ENCODE measurements at regions not wholly inside any gene's neighbourhood (a gene's known extent, or its start where the extent isn't known, plus 50 kb on each side); places are given as distances from the start of the nearest gene placed in this dataset.

DNA sequence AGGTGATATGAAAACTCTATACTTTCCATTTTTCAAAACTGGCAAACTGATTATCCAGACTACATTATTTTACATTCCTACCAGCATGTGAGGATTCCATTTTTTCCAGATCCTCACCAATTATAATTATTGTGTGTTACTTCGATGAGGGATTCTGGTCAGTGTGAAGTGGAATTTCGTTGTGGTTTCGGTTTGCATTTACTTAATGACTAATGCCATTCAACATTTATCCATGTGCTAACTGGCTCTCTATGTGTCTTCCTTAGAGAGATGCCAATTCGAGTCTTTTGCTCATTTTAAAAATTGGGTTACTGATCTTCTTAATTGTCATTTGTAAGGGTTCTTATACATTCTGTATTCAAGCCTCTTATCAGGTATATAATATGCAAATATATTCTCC lies 1551.3 kb upstream of the MIR17HG start:
- H3K4me3 ChIP-seq (ENCODE audit: insufficient read depth, low read depth, low read length) = no peak overlapping the region
- WGBS, 2 experiments (ENCODE audit: extremely low coverage in 2 of 2, insufficient read length in 1 of 2) = no CpG with 5 or more reads among the region's 4 CpGs
- H3K9me3 ChIP-seq (ENCODE audit: control insufficient read depth, insufficient read depth, low read length) = no peaks in the 10 kb centered on the region
- H3K27ac ChIP-seq (ENCODE audit: insufficient read depth, low read length) = no peak overlapping the region
- CTCF ChIA-PET = no interaction called here
- H4K20me1 ChIP-seq (ENCODE audit: insufficient read depth, low read length) = no peaks in the 10 kb centered on the region
- no peak overlapping the region for H4K8ac ChIP-seq (ENCODE audit: low read depth in 2 of 2, low read length in 2 of 2)
- dilution Hi-C loops (cut with HindIII; ENCODE audit: low sequenced_read_pairs, unreplicated experiment) = no loop called here
- ATAC-seq (ENCODE audit: low read depth) (no peak), DNase-seq (no peak)
- no peak overlapping the region for H3K18ac ChIP-seq (ENCODE audit: low read depth, low read length)
- no peak overlapping the region for H3K14ac ChIP-seq (replicated peaks; ENCODE audit: low read depth, low read length)
- H2AFZ ChIP-seq (replicated peaks; ENCODE audit: low read length, poor library complexity) = no peak overlapping the region
- no peak overlapping the region for H2BK15ac ChIP-seq (ENCODE audit: low read depth, low read length)
- POLR2A ChIA-PET (ENCODE audit: unreplicated experiment) = no interaction called here
- no peak overlapping the region for H2BK20ac ChIP-seq (ENCODE audit: low read depth, low read length)
- no peak overlapping the region for H4K5ac ChIP-seq (ENCODE audit: low read depth, low read length)
- H3K9ac ChIP-seq (ENCODE audit: low read depth, low read length) = no peak overlapping the region
- no peaks in the 10 kb centered on the region for H3K9me1 ChIP-seq (ENCODE audit: insufficient read depth, low read length)
- H2AK5ac ChIP-seq (ENCODE audit: low read depth, low read length) = no peak overlapping the region
- no TSS peak for BruUV-seq (replicated peaks)
- H2AK9ac ChIP-seq (replicated peaks; ENCODE audit: low read depth, low read length, poor library complexity) = no peak overlapping the region
- no peak overlapping the region for H3K4ac ChIP-seq (ENCODE audit: low read depth, low read length)
- no peak overlapping the region for H3K56ac ChIP-seq (ENCODE audit: extremely low read depth, insufficient read depth, low read length)
- H3K79me1 ChIP-seq (ENCODE audit: low read depth in 1 of 2, low read length in 2 of 2) = no peaks in the 10 kb centered on the region
- H3K27me3 ChIP-seq (ENCODE audit: control insufficient read depth, insufficient read depth, low read length) = no peaks in the 10 kb centered on the region
- H4K91ac ChIP-seq (ENCODE audit: insufficient read depth, low read depth, low read length) = no peak overlapping the region
- H2BK5ac ChIP-seq (ENCODE audit: low read depth, low read length, poor library complexity, severe bottlenecking) = no peak overlapping the region
- intact Hi-C loops (cut with micrococcal nuclease) = no loop called here
- no peak overlapping the region for H3K23ac ChIP-seq (ENCODE audit: low read depth, low read length)
- in situ Hi-C loops (cut with MboI; ENCODE audit: low sequenced_read_pairs) = no loop called here
- no peak overlapping the region for H2BK120ac ChIP-seq (ENCODE audit: low read depth, low read length)
- no peak overlapping the region for H3K4me2 ChIP-seq (ENCODE audit: low read depth, low read length)
- no peaks in the 10 kb centered on the region for H3K4me1 ChIP-seq (ENCODE audit: control insufficient read depth, insufficient read depth, low read length)
- no peak for TF ChIP-seq MAFK (IDR thresholded peaks at IDR 0.05; ENCODE audit: low read depth, low read length)
- TF ChIP-seq MAZ (IDR thresholded peaks at IDR 0.05; ENCODE audit: borderline replicate concordance, low read depth, low read length) = no peak
- TF ChIP-seq POLR2A (IDR thresholded peaks at IDR 0.05; ENCODE audit: low read depth, low read length) = no peak
- TF ChIP-seq RFX5 (IDR thresholded peaks at IDR 0.05; ENCODE audit: low read depth, low read length) = no peak
- no peak for TF ChIP-seq CEBPB (IDR thresholded peaks at IDR 0.05; ENCODE audit: low read depth, low read length)
- no peak for TF ChIP-seq SMC3 (IDR thresholded peaks at IDR 0.05; ENCODE audit: low read depth, low read length)
- H3K36me3 ChIP-seq (ENCODE audit: control insufficient read depth, insufficient read depth, low read length) = no peaks in the 10 kb centered on the region

All from IMR-90 (cell line).